Liver (tissue), 3 donors: ENCODE measurements at regions not wholly inside any gene's neighbourhood (a gene's known extent, or its start where the extent isn't known, plus 50 kb on each side); places are given as distances from the start of the nearest gene placed in this dataset.

Experiments
- NR2F2 ChIP-seq: IDR thresholded peaks from 2 replicates; pipeline ENCODE4 v1.6.1; 2016; ENCODE audit warnings: antibody characterized with exemption
- RXRA ChIP-seq, 2 donors: IDR thresholded peaks; 2 replicates each; pipeline ENCODE4 v1.6.1; 2017 to 2018; ENCODE audit warnings: antibody characterized with exemption in 2 of 2, mild to moderate bottlenecking in 1 of 2
- SP1 ChIP-seq: IDR thresholded peaks from 2 replicates; pipeline ENCODE4 v1.6.1; 2018; ENCODE audit warnings: antibody characterized with exemption, mild to moderate bottlenecking
- TF ChIP-seq, protein P1 (sequence below): fragments of 150-350 bp; IDR thresholded peaks from 2 replicates; pipeline ENCODE4 v1.5.1; 2017; ENCODE audit warnings: improper control_type of control experiment, low read depth, low read length; ENCODE audit not compliant: missing input control
- TF ChIP-seq, protein P2 (sequence below): IDR thresholded peaks from 2 replicates; pipeline ENCODE4 v1.6.1; 2016; ENCODE audit warnings: antibody characterized with exemption, mild to moderate bottlenecking
- donor health status: healthy.
- donor health status: healthy.

DNA sequence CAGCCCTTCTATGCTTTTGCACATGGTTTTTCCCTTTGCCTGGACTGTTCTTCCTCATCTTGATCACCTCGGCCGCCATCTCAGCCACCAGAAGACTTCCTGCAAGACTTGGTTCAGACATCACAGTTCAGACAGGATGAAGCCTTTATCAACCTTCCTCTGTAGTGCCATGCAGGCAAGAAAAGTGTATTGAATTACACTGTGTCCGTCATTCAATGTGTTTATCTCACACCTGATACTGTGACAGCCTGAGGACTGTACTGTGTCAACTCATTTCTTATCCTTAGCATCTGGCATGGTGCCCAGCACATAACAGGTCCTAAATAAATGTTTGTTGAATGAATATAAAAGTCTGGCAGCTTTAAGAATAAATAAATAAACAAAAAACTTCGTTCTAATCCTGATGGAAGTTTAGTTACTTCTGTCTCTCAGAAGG is 133.3 kb upstream of the MAN1A1 start:
- TF ChIP-seq SP1 (no peak), NR2F2 (no peak), RXRA (IDR thresholded peaks at IDR 0.05) (no peak)
- TF ChIP-seq, protein P1, sequence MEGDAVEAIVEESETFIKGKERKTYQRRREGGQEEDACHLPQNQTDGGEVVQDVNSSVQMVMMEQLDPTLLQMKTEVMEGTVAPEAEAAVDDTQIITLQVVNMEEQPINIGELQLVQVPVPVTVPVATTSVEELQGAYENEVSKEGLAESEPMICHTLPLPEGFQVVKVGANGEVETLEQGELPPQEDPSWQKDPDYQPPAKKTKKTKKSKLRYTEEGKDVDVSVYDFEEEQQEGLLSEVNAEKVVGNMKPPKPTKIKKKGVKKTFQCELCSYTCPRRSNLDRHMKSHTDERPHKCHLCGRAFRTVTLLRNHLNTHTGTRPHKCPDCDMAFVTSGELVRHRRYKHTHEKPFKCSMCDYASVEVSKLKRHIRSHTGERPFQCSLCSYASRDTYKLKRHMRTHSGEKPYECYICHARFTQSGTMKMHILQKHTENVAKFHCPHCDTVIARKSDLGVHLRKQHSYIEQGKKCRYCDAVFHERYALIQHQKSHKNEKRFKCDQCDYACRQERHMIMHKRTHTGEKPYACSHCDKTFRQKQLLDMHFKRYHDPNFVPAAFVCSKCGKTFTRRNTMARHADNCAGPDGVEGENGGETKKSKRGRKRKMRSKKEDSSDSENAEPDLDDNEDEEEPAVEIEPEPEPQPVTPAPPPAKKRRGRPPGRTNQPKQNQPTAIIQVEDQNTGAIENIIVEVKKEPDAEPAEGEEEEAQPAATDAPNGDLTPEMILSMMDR = no peak
- TF ChIP-seq, protein P2, sequence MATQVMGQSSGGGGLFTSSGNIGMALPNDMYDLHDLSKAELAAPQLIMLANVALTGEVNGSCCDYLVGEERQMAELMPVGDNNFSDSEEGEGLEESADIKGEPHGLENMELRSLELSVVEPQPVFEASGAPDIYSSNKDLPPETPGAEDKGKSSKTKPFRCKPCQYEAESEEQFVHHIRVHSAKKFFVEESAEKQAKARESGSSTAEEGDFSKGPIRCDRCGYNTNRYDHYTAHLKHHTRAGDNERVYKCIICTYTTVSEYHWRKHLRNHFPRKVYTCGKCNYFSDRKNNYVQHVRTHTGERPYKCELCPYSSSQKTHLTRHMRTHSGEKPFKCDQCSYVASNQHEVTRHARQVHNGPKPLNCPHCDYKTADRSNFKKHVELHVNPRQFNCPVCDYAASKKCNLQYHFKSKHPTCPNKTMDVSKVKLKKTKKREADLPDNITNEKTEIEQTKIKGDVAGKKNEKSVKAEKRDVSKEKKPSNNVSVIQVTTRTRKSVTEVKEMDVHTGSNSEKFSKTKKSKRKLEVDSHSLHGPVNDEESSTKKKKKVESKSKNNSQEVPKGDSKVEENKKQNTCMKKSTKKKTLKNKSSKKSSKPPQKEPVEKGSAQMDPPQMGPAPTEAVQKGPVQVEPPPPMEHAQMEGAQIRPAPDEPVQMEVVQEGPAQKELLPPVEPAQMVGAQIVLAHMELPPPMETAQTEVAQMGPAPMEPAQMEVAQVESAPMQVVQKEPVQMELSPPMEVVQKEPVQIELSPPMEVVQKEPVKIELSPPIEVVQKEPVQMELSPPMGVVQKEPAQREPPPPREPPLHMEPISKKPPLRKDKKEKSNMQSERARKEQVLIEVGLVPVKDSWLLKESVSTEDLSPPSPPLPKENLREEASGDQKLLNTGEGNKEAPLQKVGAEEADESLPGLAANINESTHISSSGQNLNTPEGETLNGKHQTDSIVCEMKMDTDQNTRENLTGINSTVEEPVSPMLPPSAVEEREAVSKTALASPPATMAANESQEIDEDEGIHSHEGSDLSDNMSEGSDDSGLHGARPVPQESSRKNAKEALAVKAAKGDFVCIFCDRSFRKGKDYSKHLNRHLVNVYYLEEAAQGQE = no peak
